PC-3 (cell line): ENCODE measurements at regions not wholly inside any gene's neighbourhood (a gene's known extent, or its start where the extent isn't known, plus 50 kb on each side); places are given as distances from the start of the nearest gene placed in this dataset.

ENCODE experiments used
- ATAC-seq: fragments of 200-7000 bp; cut with Tn5 transposase; 2 replicates; pipeline ENCODE4 v1.9.1; 2020; ENCODE audit warnings: mild to moderate bottlenecking, moderate library complexity
- BruUV-seq: library from RNA; stranded (reverse); fragments of 400-500 nt; replicated peaks from 2 replicates; lab custom pipeline; 2021; lab: Mats Ljungman, UMichigan
- CTCF ChIA-PET: fragments of 300-600 bp; sonication (Branson Sonifier 250); formaldehyde crosslinking; loops from one replicate; lab custom pipeline; 2022; ENCODE audit warnings: antibody characterized with exemption; lab: Charles Lee
- POLR2A ChIA-PET: fragments of 300-600 bp; sonication (Branson Sonifier 250); formaldehyde crosslinking; loops from one replicate; lab custom pipeline; 2022; ENCODE audit warnings: antibody characterized with exemption; ENCODE audit not compliant: unreplicated experiment; lab: Charles Lee
- DNase-seq: peaks from one replicate; pipeline ENCODE4 v3.0.0-alpha.2; 2015
- H2AFZ ChIP-seq: fragments of 300-600 bp; sonication (generic); 2 replicates; pipeline ENCODE4 v1.6.0; 2016; ENCODE audit warnings: antibody characterized with exemption, low read length
- H3F3A ChIP-seq: fragments of 300-600 bp; sonication (generic); one replicate; pipeline ENCODE4 v1.6.0; 2017; ENCODE audit warnings: antibody characterized with exemption, low read length, control low read depth, mild to moderate bottlenecking; ENCODE audit not compliant: unreplicated experiment
- H3K27ac ChIP-seq: fragments of 300-600 bp; sonication (generic); 2 replicates; pipeline ENCODE4 v1.5.1; 2016; ENCODE audit warnings: mild to moderate bottlenecking, low read length
- H3K27me3 ChIP-seq: fragments of 300-600 bp; sonication (generic); 2 replicates; pipeline ENCODE4 v1.6.1; 2016; ENCODE audit warnings: low read length, mixed read lengths
- H3K36me3 ChIP-seq: fragments of 300-600 bp; sonication (generic); 2 replicates; pipeline ENCODE4 v1.6.1; 2016; ENCODE audit warnings: low read depth, mixed run types, low read length, mixed read lengths
- H3K4me1 ChIP-seq: fragments of 300-600 bp; sonication (generic); 2 replicates; pipeline ENCODE4 v1.5.1; 2016; ENCODE audit warnings: low read length; ENCODE audit not compliant: insufficient read depth
- H3K4me2 ChIP-seq: fragments of 300-600 bp; sonication (generic); 2 replicates; pipeline ENCODE4 v1.6.0; 2016; ENCODE audit warnings: low read length
- H3K4me3 ChIP-seq: fragments of 300-600 bp; sonication (generic); 2 replicates; pipeline ENCODE4 v1.5.1; 2016; ENCODE audit warnings: mild to moderate bottlenecking, low read length, mixed read lengths
- H3K79me2 ChIP-seq: fragments of 300-600 bp; sonication (generic); 2 replicates; pipeline ENCODE4 v1.6.1; 2017; ENCODE audit warnings: low read length, mixed read lengths
- H3K9ac ChIP-seq: fragments of 300-600 bp; sonication (generic); 2 replicates; pipeline ENCODE4 v1.6.0; 2016; ENCODE audit warnings: mild to moderate bottlenecking, low read length
- H3K9me2 ChIP-seq: fragments of 300-600 bp; sonication (generic); replicated peaks from 2 replicates; pipeline ENCODE4 v1.6.1; 2016; ENCODE audit warnings: mixed run types, low read length, mixed read lengths
- H3K9me3 ChIP-seq: fragments of 300-600 bp; sonication (generic); 2 replicates; pipeline ENCODE4 v1.6.1; 2016; ENCODE audit warnings: low read length, mixed read lengths
- H4K20me1 ChIP-seq: fragments of 300-600 bp; sonication (generic); 2 replicates; pipeline ENCODE4 v1.6.1; 2016; ENCODE audit warnings: low read length, mixed read lengths
- CTCF ChIP-seq: fragments of 300-600 bp; sonication (generic); conservative IDR thresholded peaks from 2 replicates; pipeline ENCODE4 v1.5.1; 2017; ENCODE audit warnings: antibody characterized with exemption, low read depth, mild to moderate bottlenecking, low read length
- EZH2 ChIP-seq: fragments of 300-600 bp; sonication (generic); IDR thresholded peaks from one replicate; pipeline ENCODE4 v1.6.1; 2017; ENCODE audit warnings: antibody characterized with exemption, mild to moderate bottlenecking, low read length; ENCODE audit not compliant: unreplicated experiment
- EZH2phosphoT487 ChIP-seq: fragments of 300-600 bp; sonication (generic); IDR thresholded peaks from 2 replicates; pipeline ENCODE4 v1.6.1; 2018; ENCODE audit warnings: mild to moderate bottlenecking, antibody characterized with exemption, low read length, borderline replicate concordance
- intact Hi-C: fragments of 100-400 bp; cut with micrococcal nuclease; formaldehyde crosslinking; loops from 2 replicates; pipeline ENCODE4 v1.9.0; 2023

DNA sequence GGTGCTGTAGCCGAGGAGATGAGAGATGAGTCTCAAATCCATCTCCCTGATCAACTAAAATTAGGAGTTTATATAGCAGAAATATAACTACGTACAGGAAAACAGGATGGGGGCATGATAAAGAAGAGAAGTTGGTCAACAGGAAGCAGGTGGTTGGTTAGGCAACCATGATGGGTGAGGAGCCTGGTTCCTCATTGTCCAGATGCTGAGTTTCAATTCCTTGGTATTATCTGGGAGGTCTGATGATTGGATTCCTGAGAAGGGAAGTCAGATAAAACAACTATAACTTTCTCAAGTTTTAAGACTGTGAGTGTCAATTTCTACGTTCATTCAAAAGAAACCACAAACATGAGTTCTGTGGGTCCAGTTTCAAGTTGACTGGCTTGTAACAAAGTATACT lies 323.9 kb downstream of the MTRR start:
- Histone ChIP-seq H3K27ac (no peak overlapping the region), H3K4me2 (no peak overlapping the region), H3K9me2 (no peaks in the 10 kb centered on the region), H3K4me1 (peaks cover 8% of the 10 kb centered on the region), H3K9ac (no peak overlapping the region), H3K4me3 (no peak overlapping the region), H3K9me3 (peaks cover 17% of the 10 kb centered on the region; the same call in 1 of the 2 replicates), H3K27me3 (no peaks in the 10 kb centered on the region), H2AFZ (no peak overlapping the region), H3K79me2 (no peaks in the 10 kb centered on the region), H3K36me3 (no peaks in the 10 kb centered on the region), H3F3A (no peaks in the 10 kb centered on the region), H4K20me1 (no peaks in the 10 kb centered on the region)
- ChIA-PET POLR2A (no interaction called here), CTCF (no interaction called here)
- no TSS peak for BruUV-seq
- intact Hi-C loops: no loop called here
- no peak for ATAC-seq
- DNase-seq: no peak
- TF ChIP-seq EZH2 (no peak), CTCF (no peak), EZH2phosphoT487 (no peak)

DNA sequence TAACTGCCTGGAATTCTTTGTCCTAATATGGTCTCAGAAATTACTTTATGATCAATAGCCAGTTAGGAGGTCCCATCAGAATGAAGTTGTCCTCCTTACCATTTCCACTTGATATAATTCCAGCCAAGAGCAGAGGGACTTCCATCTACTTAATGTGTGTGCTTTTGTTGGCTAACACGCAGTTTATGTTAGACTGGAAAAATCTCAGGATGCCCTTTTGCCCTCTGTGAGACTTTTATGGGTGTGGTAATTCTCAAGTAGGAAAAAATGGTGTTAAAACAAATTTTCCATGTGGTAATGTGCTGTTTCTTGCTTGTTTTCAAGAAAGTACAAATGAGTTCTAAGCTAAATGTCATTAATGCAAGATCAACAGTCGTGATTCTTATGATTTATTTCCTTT lies 327.1 kb downstream of the MTRR start:
- no peaks in the 10 kb centered on the region for H3K79me2 ChIP-seq
- TF ChIP-seq EZH2phosphoT487 (no peak), EZH2 (no peak), CTCF (no peak)
- H3K4me1 ChIP-seq: no peaks in the 10 kb centered on the region
- intact Hi-C loops: no loop called here
- DNase-seq (no peak), ATAC-seq (no peak)
- peaks cover 10% of the 10 kb centered on the region; the same call in 1 of the 2 replicates for H3K27me3 ChIP-seq
- no peak overlapping the region for H3K4me3 ChIP-seq
- no TSS peak for BruUV-seq
- peaks cover 17% of the 10 kb centered on the region; the same call in 1 of the 2 replicates for H3K9me3 ChIP-seq
- ChIA-PET POLR2A (no interaction called here), CTCF (no interaction called here)
- no peak overlapping the region for H3K27ac ChIP-seq
- H4K20me1 ChIP-seq: no peaks in the 10 kb centered on the region
- H2AFZ ChIP-seq: no peak overlapping the region
- H3K4me2 ChIP-seq: no peak overlapping the region
- H3K36me3 ChIP-seq: no peaks in the 10 kb centered on the region
- H3F3A ChIP-seq: no peaks in the 10 kb centered on the region
- no peaks in the 10 kb centered on the region for H3K9me2 ChIP-seq
- H3K9ac ChIP-seq: no peak overlapping the region

DNA sequence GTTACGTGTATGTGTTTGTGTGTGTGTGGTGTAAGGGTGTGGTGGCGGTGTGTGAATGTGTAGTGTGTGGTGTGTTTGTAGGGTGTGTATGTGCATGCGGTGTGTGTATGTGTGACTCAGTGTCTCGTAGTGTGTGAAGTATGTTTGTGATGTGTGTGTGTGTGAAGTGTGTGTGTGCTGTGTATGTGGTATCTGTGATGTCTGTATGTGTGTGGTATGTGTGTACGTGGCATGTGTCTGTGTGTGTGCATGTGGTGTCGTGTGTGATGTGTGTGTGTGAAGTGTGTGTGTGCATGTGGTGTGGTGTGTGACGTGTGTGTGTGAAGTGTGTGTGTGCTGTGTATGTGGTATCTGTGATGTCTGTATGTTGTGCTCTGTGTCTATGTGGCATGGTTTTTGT lies 339.4 kb downstream of the MTRR start:
- ChIA-PET CTCF (no interaction called here), POLR2A (no interaction called here)
- no peaks in the 10 kb centered on the region for H3K36me3 ChIP-seq
- H3K4me1 ChIP-seq: no peaks in the 10 kb centered on the region; the same call in 1 of the 2 replicates
- no peaks in the 10 kb centered on the region for H3K9me2 ChIP-seq
- H2AFZ ChIP-seq: no peak overlapping the region
- H3K9me3 ChIP-seq: no peaks in the 10 kb centered on the region
- TF ChIP-seq EZH2phosphoT487 (no peak), EZH2 (no peak), CTCF (no peak)
- no peaks in the 10 kb centered on the region for H4K20me1 ChIP-seq
- intact Hi-C loops: no loop called here
- no peaks in the 10 kb centered on the region for H3K79me2 ChIP-seq
- no TSS peak for BruUV-seq
- no peak overlapping the region for H3K9ac ChIP-seq
- H3F3A ChIP-seq: no peaks in the 10 kb centered on the region
- H3K27me3 ChIP-seq: peaks cover 8% of the 10 kb centered on the region
- H3K4me2 ChIP-seq: no peak overlapping the region
- no peak for DNase-seq
- H3K27ac ChIP-seq: no peak overlapping the region
- no peak overlapping the region for H3K4me3 ChIP-seq
- ATAC-seq: no peak
